ENCODE measurements at regions not wholly inside any gene's neighbourhood (a gene's known extent, or its start where the extent isn't known, plus 50 kb on each side); places are given as distances from the start of the nearest gene placed in this dataset.

GRCh38 chr4:156581282-156582063, 390.1 kb downstream of the PDGFC start:
- TF ChIP-seq, protein P1, sequence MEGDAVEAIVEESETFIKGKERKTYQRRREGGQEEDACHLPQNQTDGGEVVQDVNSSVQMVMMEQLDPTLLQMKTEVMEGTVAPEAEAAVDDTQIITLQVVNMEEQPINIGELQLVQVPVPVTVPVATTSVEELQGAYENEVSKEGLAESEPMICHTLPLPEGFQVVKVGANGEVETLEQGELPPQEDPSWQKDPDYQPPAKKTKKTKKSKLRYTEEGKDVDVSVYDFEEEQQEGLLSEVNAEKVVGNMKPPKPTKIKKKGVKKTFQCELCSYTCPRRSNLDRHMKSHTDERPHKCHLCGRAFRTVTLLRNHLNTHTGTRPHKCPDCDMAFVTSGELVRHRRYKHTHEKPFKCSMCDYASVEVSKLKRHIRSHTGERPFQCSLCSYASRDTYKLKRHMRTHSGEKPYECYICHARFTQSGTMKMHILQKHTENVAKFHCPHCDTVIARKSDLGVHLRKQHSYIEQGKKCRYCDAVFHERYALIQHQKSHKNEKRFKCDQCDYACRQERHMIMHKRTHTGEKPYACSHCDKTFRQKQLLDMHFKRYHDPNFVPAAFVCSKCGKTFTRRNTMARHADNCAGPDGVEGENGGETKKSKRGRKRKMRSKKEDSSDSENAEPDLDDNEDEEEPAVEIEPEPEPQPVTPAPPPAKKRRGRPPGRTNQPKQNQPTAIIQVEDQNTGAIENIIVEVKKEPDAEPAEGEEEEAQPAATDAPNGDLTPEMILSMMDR (IDR thresholded peaks at IDR 0.05), result no peak
- TF ChIP-seq ZFX (IDR thresholded peaks at IDR 0.05; ENCODE audit: borderline replicate concordance), result no peak

All from 22Rv1 (cell line).